ENCODE measurements at regions not wholly inside any gene's neighbourhood (a gene's known extent, or its start where the extent isn't known, plus 50 kb on each side); places are given as distances from the start of the nearest gene placed in this dataset.

DNA sequence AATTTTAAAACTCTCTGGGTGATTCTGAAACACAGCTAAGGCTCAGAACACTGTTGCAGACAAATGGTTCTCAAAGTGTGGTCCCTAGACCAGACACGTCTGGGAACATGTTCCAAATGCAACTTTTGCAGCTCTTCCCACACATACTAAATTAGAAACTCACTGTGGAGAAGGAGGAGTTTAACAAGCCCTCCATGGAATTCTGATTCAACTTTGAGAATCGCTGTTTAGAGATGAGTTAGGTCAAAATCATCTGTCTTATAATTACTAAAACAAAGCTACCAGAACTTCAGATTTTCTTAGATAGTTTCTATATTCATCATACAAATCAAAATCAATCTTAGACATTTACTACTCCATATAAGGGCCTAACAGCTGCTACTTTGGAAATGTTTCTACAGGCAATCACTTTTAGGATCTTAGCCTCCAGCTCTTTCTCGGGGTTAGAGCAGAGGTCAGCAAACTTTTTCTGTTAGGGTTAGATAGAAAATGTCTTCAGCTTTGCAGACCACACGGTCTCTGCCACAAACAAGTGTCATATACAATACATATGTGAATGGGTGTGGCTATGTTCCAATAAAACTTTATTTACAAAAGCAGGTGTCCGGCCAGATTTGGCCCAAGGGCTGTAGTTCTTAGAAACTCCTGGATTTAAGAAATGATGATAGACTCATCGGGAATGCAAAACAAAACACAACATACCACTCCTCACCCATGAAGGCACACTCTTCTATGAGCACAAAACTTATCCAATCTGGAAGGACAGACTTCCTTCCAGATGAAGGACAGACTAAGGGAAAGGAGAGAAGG, 50.0 kb upstream of the ARHGAP18 start:
- no peaks in the 10 kb centered on the region for H3K36me3 ChIP-seq (ENCODE audit: control insufficient read depth, insufficient read depth, low read length)
- WGBS, 2 experiments (ENCODE audit: insufficient coverage in 2 of 2) = no CpG with 5 or more reads among the region's 6 CpGs
- no peaks in the 10 kb centered on the region for H3K4me1 ChIP-seq (ENCODE audit: control insufficient read depth, insufficient read depth, low read length, poor library complexity, severe bottlenecking)
- H3K4me3 ChIP-seq (ENCODE audit: extremely low read depth, insufficient read depth, low read length, poor library complexity, severe bottlenecking) = no peak overlapping the region
- no peaks in the 10 kb centered on the region for H3K9me3 ChIP-seq (ENCODE audit: control insufficient read depth, low read length)
- H3K27ac ChIP-seq (ENCODE audit: low read depth, low read length, severe bottlenecking) = no peak overlapping the region

Measured in mesodermal cell (in vitro differentiated cells).